Breast epithelium (tissue), 4 donors: ENCODE measurements at regions not wholly inside any gene's neighbourhood (a gene's known extent, or its start where the extent isn't known, plus 50 kb on each side); places are given as distances from the start of the nearest gene placed in this dataset.
"Not testable (repeated sequence)": the region's sequence is repeated elsewhere in the genome, so short reads cannot be mapped to it uniquely, and the experiment has no call there.

Experiments
- DNase-seq, 2 donors: peaks; one replicate each; pipeline ENCODE4 v3.0.0-alpha.2; 2019; ENCODE audit warnings: low spot score in 2 of 2
- H3K27ac ChIP-seq, 2 donors: fragments of 200-600 bp; sonication (generic) in 1 of 2; one replicate each; pipeline ENCODE4 v1.5.1; 2016 to 2019; ENCODE audit warnings: mild to moderate bottlenecking in 1 of 2
- H3K27me3 ChIP-seq, 2 donors: fragments of 200-600 bp; sonication (generic) in 1 of 2; one replicate each; pipeline versions ENCODE4 v1.5.1 to v1.6.0; 2017 to 2019; ENCODE audit warnings: control low read depth in 1 of 2, mild to moderate bottlenecking in 1 of 2
- H3K36me3 ChIP-seq: fragments of 200-600 bp; one replicate; pipeline ENCODE4 v1.5.1; 2019
- H3K4me1 ChIP-seq, 2 donors: fragments of 200-600 bp; sonication (generic); one replicate each; pipeline ENCODE4 v1.5.1; 2016 to 2019; ENCODE audit warnings: control low read depth in 1 of 2
- H3K4me3 ChIP-seq, 3 donors: fragments of 200-600 bp; sonication (generic); 1 replicate in 2 of 3; 2 replicates in 1 of 3; pipeline ENCODE4 v1.5.1; 2016 to 2019; ENCODE audit warnings: mild to moderate bottlenecking in 3 of 3, moderate library complexity in 2 of 3
- H3K9me3 ChIP-seq, 2 donors: fragments of 200-600 bp; sonication (generic) in 1 of 2; one replicate each; pipeline ENCODE4 v1.5.1; 2016 to 2019; ENCODE audit warnings: control low read depth in 1 of 2
- POLR2A ChIP-seq: fragments of 450-650 bp; IDR thresholded peaks from one replicate; pipeline ENCODE4 v1.6.1; 2016; ENCODE audit warnings: antibody characterized with exemption, mild to moderate bottlenecking, moderate library complexity
- POLR2AphosphoS5 ChIP-seq, 3 donors: sonication (generic); formaldehyde crosslinking; IDR thresholded peaks; one replicate each; pipeline ENCODE4 v1.6.1; 2017; ENCODE audit warnings: antibody characterized with exemption in 3 of 3
- intact Hi-C: fragments of 100-400 bp; cut with DNase I; formaldehyde crosslinking; loops from one replicate; pipeline ENCODE4 v1.15.1; 2023; ENCODE audit warnings: low total_unique reads
- TF ChIP-seq, protein P1 (sequence below), 3 donors: fragments of 450-650 bp; IDR thresholded peaks; one replicate each; pipeline ENCODE4 v1.5.1; 2016 to 2017; ENCODE audit warnings: antibody characterized with exemption in 3 of 3, mild to moderate bottlenecking in 3 of 3, moderate library complexity in 3 of 3

DNA sequence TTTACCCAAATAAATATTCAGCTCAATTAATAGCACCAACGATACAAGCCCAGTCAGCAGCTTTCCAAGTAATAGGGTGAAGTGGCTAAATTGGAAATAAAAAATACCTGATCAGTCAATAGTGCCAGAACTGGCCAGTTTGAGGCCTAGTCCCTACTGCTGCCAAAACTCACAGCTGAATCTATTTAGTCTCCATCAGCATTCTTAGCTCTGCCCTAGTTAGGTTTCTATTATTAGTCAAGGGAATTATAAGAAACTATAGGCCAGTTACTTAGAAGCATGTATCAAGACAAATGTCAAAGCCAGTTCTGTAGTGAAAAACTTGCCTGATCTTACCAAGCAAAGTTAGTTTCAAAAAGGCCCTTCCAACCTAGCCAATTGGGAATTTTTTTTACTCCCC, 146.2 kb upstream of the ZBTB20 start:
- TF ChIP-seq, protein P1, sequence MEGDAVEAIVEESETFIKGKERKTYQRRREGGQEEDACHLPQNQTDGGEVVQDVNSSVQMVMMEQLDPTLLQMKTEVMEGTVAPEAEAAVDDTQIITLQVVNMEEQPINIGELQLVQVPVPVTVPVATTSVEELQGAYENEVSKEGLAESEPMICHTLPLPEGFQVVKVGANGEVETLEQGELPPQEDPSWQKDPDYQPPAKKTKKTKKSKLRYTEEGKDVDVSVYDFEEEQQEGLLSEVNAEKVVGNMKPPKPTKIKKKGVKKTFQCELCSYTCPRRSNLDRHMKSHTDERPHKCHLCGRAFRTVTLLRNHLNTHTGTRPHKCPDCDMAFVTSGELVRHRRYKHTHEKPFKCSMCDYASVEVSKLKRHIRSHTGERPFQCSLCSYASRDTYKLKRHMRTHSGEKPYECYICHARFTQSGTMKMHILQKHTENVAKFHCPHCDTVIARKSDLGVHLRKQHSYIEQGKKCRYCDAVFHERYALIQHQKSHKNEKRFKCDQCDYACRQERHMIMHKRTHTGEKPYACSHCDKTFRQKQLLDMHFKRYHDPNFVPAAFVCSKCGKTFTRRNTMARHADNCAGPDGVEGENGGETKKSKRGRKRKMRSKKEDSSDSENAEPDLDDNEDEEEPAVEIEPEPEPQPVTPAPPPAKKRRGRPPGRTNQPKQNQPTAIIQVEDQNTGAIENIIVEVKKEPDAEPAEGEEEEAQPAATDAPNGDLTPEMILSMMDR (IDR thresholded peaks at IDR 0.05), result no peak
- TF ChIP-seq POLR2AphosphoS5 (IDR thresholded peaks at IDR 0.05) (no peak), POLR2A (no peak)
- H3K36me3 ChIP-seq, result no peaks in the 10 kb centered on the region
- H3K27me3 ChIP-seq, result no peaks in the 10 kb centered on the region
- H3K4me1 ChIP-seq, result no peaks in the 10 kb centered on the region
- DNase-seq, result no peak
- no peak overlapping the region for H3K27ac ChIP-seq
- no peak overlapping the region for H3K4me3 ChIP-seq
- intact Hi-C loops, result no loop called here
- H3K9me3 ChIP-seq, result no peaks in the 10 kb centered on the region

DNA sequence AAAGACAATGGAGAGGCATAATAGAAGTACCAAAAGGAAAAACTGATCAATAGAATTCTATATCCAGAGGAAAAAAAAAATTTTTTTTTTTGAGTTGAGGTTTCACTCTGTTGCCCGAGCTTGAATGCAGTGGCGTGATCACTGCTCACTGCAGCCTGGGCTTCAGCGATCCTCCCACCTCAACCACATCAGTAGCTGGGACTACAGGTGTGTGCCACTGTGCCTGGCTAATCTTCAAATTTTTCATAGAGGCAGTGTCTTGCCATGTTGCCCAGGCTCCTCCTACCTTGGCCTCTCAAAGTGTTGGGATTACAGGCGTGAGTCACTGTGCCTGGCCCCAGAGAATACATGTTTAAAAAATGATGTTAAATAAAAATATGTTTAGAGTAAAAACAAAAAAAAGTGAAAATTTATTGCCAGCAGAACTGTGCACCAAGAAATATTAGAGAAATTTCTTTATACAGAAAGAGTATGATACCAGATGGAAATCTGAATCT, 154.3 kb upstream of the ZBTB20 start:
- no peaks in the 10 kb centered on the region for H3K27me3 ChIP-seq
- no peak for TF ChIP-seq POLR2AphosphoS5 (IDR thresholded peaks at IDR 0.05)
- no peak for TF ChIP-seq POLR2A
- TF ChIP-seq, protein P1 (IDR thresholded peaks at IDR 0.05), result no peak
- DNase-seq, result no peak
- H3K4me1 ChIP-seq, result no peaks in the 10 kb centered on the region
- intact Hi-C loops, result no loop called here
- H3K36me3 ChIP-seq, result no peaks in the 10 kb centered on the region
- no peaks in the 10 kb centered on the region for H3K9me3 ChIP-seq
- H3K27ac ChIP-seq, result no peak overlapping the region
- no peak overlapping the region for H3K4me3 ChIP-seq

DNA sequence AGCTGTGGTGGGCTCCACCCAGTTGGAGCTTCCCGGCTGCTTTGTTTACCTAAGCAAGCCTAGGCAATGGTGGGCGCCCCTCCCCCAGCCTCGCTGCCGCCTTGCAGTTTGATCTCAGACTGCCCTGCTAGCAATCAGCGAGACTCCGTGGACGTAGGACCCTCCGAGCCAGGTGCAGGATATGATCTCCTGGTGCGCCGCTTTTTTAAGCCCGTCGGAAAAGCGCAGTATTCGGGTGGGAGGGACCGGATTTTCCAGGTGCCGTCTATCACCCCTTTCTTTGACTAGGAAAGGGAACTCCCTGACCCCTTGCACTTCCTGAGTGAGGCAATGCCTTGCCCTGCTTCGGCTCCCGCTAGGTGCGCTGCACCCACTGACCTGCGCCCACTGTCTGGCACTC, 170.9 kb upstream of the ZBTB20 start:
- intact Hi-C loops, H3K9me3 ChIP-seq, H3K4me3 ChIP-seq, H3K4me1 ChIP-seq, H3K27ac ChIP-seq, H3K27me3 ChIP-seq, DNase-seq, H3K36me3 ChIP-seq: not testable (repeated sequence)

DNA sequence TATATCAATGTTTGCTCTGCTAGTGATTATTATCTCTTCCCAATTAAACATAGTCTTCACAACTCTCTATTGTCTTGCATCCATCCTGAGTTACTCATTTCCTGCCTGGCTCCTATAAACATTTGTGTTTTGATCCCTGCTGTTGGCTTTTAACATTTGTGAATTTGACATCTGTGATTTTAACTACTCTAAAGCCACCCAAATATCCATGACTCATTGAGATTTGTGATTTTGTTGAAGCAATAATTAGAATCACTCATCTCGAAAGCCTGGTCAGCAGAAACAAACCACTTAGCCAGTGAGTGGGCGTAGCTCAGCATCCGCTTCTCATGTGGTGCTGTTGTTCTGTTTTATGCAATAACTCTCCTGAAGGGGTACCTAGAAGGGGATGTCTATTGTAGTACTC, 174.3 kb upstream of the ZBTB20 start:
- H3K27me3 ChIP-seq, result no peaks in the 10 kb centered on the region
- intact Hi-C loops, result no loop called here
- no peak overlapping the region for H3K4me3 ChIP-seq
- H3K27ac ChIP-seq, result no peak overlapping the region
- H3K9me3 ChIP-seq, result no peaks in the 10 kb centered on the region
- no peak for DNase-seq
- H3K4me1 ChIP-seq, result no peaks in the 10 kb centered on the region
- H3K36me3 ChIP-seq, result no peaks in the 10 kb centered on the region
- TF ChIP-seq POLR2AphosphoS5 (IDR thresholded peaks at IDR 0.05), result no peak
- TF ChIP-seq, protein P1 (IDR thresholded peaks at IDR 0.05), result no peak
- TF ChIP-seq POLR2A, result no peak

DNA sequence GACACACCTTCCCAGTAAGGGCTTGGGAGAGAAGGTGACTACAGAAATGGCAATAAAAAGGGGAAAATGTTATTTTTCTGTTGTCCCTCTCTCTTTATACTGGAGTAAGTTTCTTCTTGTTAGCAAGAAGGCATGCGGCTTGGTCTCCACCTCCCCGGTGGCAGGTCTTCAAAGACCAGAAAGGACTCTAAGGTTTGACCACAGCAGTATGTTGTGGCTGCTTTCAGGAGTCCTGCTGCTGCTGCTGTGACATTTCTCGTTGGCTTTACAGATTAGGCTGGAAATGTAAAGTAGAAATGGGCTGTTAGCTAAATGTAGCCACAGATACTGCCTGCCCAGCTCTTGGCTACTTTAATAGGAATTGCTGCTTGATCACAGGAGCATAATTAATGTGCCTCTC, 175.8 kb upstream of the ZBTB20 start:
- Histone ChIP-seq H3K4me1 (no peaks in the 10 kb centered on the region), H3K4me3 (no peak overlapping the region), H3K27ac (no peak overlapping the region), H3K36me3 (no peaks in the 10 kb centered on the region), H3K27me3 (no peaks in the 10 kb centered on the region), H3K9me3 (no peaks in the 10 kb centered on the region)
- DNase-seq, result no peak
- TF ChIP-seq POLR2A (no peak), POLR2AphosphoS5 (IDR thresholded peaks at IDR 0.05) (no peak)
- TF ChIP-seq, protein P1 (IDR thresholded peaks at IDR 0.05), result no peak
- intact Hi-C loops, result no loop called here

DNA sequence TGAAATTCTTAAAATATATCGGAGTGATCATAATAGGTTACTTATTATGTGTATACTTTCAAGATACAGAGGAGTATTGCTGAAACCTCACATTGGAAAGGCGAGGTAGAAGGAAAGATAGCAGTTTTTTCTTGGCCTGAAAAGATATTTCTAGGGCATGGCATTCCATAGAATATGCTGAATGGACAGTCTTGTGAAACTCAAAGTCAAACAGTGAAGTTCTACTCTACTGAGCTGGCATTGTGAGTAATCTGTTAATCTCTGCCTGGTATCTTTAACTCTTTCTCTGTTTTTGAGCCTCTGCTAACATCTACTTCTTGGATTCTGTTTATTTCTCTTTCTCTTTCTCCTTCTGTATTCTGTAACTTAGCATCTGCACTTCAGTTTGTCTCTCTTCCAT, 176.3 kb upstream of the ZBTB20 start:
- Histone ChIP-seq H3K27ac (no peak overlapping the region), H3K27me3 (no peaks in the 10 kb centered on the region), H3K4me1 (no peaks in the 10 kb centered on the region), H3K9me3 (no peaks in the 10 kb centered on the region), H3K4me3 (no peak overlapping the region), H3K36me3 (no peaks in the 10 kb centered on the region)
- TF ChIP-seq, protein P1 (IDR thresholded peaks at IDR 0.05), result no peak
- no peak for TF ChIP-seq POLR2AphosphoS5 (IDR thresholded peaks at IDR 0.05)
- TF ChIP-seq POLR2A, result no peak
- no peak for DNase-seq
- intact Hi-C loops, result no loop called here
